ENCODE measurements at regions not wholly inside any gene's neighbourhood (a gene's known extent, or its start where the extent isn't known, plus 50 kb on each side); places are given as distances from the start of the nearest gene placed in this dataset.

DNA sequence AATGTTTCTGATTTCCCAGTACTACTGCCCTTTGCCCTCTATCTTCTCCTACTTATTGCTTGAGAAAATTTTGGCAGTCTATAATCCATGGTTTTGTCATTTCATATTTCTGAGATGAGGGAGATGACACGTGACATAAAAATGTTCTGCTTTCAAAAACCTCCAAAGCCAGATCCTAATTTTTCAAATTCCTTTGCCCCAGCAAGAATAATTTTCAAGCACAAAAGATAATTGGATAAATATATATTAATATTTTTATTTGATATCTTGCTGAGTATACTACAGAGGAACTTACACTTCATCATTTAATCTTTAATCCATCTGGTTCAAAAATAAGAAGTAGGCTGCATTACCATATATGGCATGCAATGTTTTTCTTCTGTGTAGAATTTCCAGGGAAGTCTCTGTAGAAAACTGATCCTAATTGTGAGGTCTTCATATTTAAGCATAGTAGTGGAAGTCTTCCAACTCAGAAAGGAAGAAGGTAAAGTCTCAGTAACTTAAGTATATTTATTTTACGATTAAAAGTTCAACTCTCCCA lies 1738.8 kb downstream of the EFNA5 start:
- H3K9me3 Mint-ChIP-seq = peaks cover 5 to 9% of the 10 kb centered on the region in 2 donors
- ATAC-seq (replicated peaks in 1 of 2) (no peak), DNase-seq (no peak)
- H3K4me1 Mint-ChIP-seq (ENCODE audit: low read depth) = no peaks in the 10 kb centered on the region
- H3K36me3 Mint-ChIP-seq (ENCODE audit: insufficient read depth in 2 of 2) = no peaks in the 10 kb centered on the region
- no peak overlapping the region for H3K4me3 Mint-ChIP-seq
- H3K27ac Mint-ChIP-seq = no peak overlapping the region
- H3K27me3 Mint-ChIP-seq (ENCODE audit: low read depth) = no peaks in the 10 kb centered on the region

GRCh38 chr5:105929858-105930257 lies 1740.9 kb downstream of the EFNA5 start:
- Mint-ChIP-seq H3K27ac (no peak overlapping the region), H3K4me1 (ENCODE audit: low read depth) (no peaks in the 10 kb centered on the region), H3K36me3 (ENCODE audit: insufficient read depth in 2 of 2) (no peaks in the 10 kb centered on the region), H3K4me3 (no peak overlapping the region), H3K9me3 (peaks cover 4 to 7% of the 10 kb centered on the region in 2 donors), H3K27me3 (ENCODE audit: low read depth) (no peaks in the 10 kb centered on the region)
- no peak for ATAC-seq (replicated peaks in 1 of 2)
- no peak for DNase-seq

- Mint-ChIP-seq H3K27me3 (ENCODE audit: low read depth) (no peaks in the 10 kb centered on the region), H3K27ac (no peak overlapping the region), H3K4me1 (ENCODE audit: low read depth) (no peaks in the 10 kb centered on the region), H3K4me3 (no peak overlapping the region), H3K36me3 (ENCODE audit: insufficient read depth in 2 of 2) (no peaks in the 10 kb centered on the region), H3K9me3 (peaks cover 4 to 6% of the 10 kb centered on the region in 2 donors)
- ATAC-seq (replicated peaks in 1 of 2) (no peak), DNase-seq (no peak)
These were observed 1746.4 kb downstream of the EFNA5 start for GRCh38 chr5:105924366-105924765.

DNA sequence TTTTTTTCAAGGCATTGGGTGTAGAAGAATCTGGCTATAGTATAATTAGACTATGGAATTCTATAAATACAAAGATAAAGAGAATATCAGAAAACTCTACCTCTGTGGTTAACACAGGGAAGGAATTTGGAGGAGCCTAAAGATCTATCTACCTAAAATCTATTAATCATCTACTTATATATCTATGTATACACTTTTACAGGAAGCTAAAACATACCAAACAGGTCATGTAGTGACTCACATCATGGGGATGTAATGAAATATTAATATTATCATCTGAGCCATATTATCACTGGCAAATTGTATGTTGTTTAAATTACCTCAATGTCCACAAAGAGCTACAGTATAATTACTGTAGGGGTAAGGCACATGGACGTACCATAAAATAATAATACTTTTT lies 1748.2 kb downstream of the EFNA5 start:
- no peak overlapping the region for H3K4me3 Mint-ChIP-seq
- no peaks in the 10 kb centered on the region for H3K27me3 Mint-ChIP-seq (ENCODE audit: low read depth)
- peaks cover 3 to 4% of the 10 kb centered on the region in 2 donors for H3K9me3 Mint-ChIP-seq
- no peak overlapping the region for H3K27ac Mint-ChIP-seq
- no peaks in the 10 kb centered on the region for H3K36me3 Mint-ChIP-seq (ENCODE audit: insufficient read depth in 2 of 2)
- DNase-seq = no peak
- ATAC-seq (replicated peaks in 1 of 2) = no peak
- H3K4me1 Mint-ChIP-seq (ENCODE audit: low read depth) = no peaks in the 10 kb centered on the region

GRCh38 chr5:105922080-105922479 lies 1748.7 kb downstream of the EFNA5 start:
- no peak for ATAC-seq (replicated peaks in 1 of 2)
- no peaks in the 10 kb centered on the region for H3K36me3 Mint-ChIP-seq (ENCODE audit: insufficient read depth in 2 of 2)

GRCh38 chr5:105917189-105917588 lies 1753.5 kb downstream of the EFNA5 start:
- no peaks in the 10 kb centered on the region for H3K4me1 Mint-ChIP-seq (ENCODE audit: low read depth)
- peaks cover 3 to 4% of the 10 kb centered on the region in 2 donors for H3K9me3 Mint-ChIP-seq
- H3K27ac Mint-ChIP-seq = no peak overlapping the region
- H3K36me3 Mint-ChIP-seq (ENCODE audit: insufficient read depth in 2 of 2) = no peaks in the 10 kb centered on the region
- H3K27me3 Mint-ChIP-seq (ENCODE audit: low read depth) = no peaks in the 10 kb centered on the region
- H3K4me3 Mint-ChIP-seq = no peak overlapping the region
- DNase-seq (no peak), ATAC-seq (replicated peaks in 1 of 2) (no peak)

More at GRCh38 chr5:105922080-105922479, 1748.7 kb downstream of the EFNA5 start:
- H3K4me3 Mint-ChIP-seq = no peak overlapping the region
- no peak for DNase-seq
- H3K27me3 Mint-ChIP-seq (ENCODE audit: low read depth) = no peaks in the 10 kb centered on the region
- H3K4me1 Mint-ChIP-seq (ENCODE audit: low read depth) = no peaks in the 10 kb centered on the region
- H3K27ac Mint-ChIP-seq = no peak overlapping the region
- H3K9me3 Mint-ChIP-seq = peaks cover 3 to 4% of the 10 kb centered on the region in 2 donors

- no peak overlapping the region for H3K27ac Mint-ChIP-seq
- no peak overlapping the region for H3K4me3 Mint-ChIP-seq
- peaks cover 2 to 3% of the 10 kb centered on the region in 2 donors for H3K9me3 Mint-ChIP-seq
- no peak for DNase-seq
- no peaks in the 10 kb centered on the region for H3K4me1 Mint-ChIP-seq (ENCODE audit: low read depth)
- H3K36me3 Mint-ChIP-seq (ENCODE audit: insufficient read depth in 2 of 2) = peaks cover 0 to 2% of the 10 kb centered on the region in 2 donors
- no peaks in the 10 kb centered on the region for H3K27me3 Mint-ChIP-seq (ENCODE audit: low read depth)
- no peak for ATAC-seq (replicated peaks in 1 of 2)
These were observed 1763.7 kb downstream of the EFNA5 start for GRCh38 chr5:105907016-105907415.

- Mint-ChIP-seq H3K9me3 (peaks cover 3 to 5% of the 10 kb centered on the region in 2 donors), H3K36me3 (ENCODE audit: insufficient read depth in 2 of 2) (peaks cover 0 to 2% of the 10 kb centered on the region in 2 donors), H3K4me3 (no peak overlapping the region), H3K27me3 (ENCODE audit: low read depth) (no peaks in the 10 kb centered on the region), H3K27ac (no peak overlapping the region), H3K4me1 (ENCODE audit: low read depth) (no peaks in the 10 kb centered on the region)
- no peak for DNase-seq
- ATAC-seq (replicated peaks in 1 of 2) = no peak
These were observed 1765.3 kb downstream of the EFNA5 start for GRCh38 chr5:105905392-105905791.

- ATAC-seq (replicated peaks in 1 of 2) (no peak), DNase-seq (no peak)
- Mint-ChIP-seq H3K36me3 (ENCODE audit: insufficient read depth in 2 of 2) (peaks cover 0 to 2% of the 10 kb centered on the region in 2 donors), H3K4me1 (ENCODE audit: low read depth) (no peaks in the 10 kb centered on the region), H3K4me3 (no peak overlapping the region), H3K27me3 (ENCODE audit: low read depth) (no peaks in the 10 kb centered on the region), H3K27ac (no peak overlapping the region), H3K9me3 (peaks cover 4% of the 10 kb centered on the region in 2 donors)
These were observed 1767.7 kb downstream of the EFNA5 start for GRCh38 chr5:105903069-105903468.

DNA sequence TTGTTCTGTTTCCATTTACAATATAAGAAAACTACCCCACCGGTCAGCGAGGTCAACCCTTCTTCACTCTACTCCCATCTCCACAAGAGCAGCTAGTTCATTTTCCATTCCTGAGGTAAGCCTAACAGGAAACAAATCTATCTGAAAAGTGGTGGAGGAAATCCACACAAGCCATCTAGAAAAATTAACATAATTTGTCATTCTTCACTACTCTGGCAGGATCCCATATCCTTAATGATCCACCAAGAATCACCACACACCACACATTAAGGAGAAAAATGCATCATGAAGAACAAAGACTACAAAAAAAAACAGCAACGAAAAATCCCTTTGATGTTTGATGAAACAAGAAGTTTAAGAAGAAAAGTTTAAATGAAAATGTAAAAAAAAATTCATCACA lies 1771.0 kb downstream of the EFNA5 start:
- H3K36me3 Mint-ChIP-seq (ENCODE audit: insufficient read depth in 2 of 2) = peaks cover 0 to 2% of the 10 kb centered on the region in 2 donors
- H3K4me1 Mint-ChIP-seq (ENCODE audit: low read depth) = no peaks in the 10 kb centered on the region
- DNase-seq (no peak), ATAC-seq (replicated peaks in 1 of 2) (no peak)
- H3K9me3 Mint-ChIP-seq = peaks cover 4% of the 10 kb centered on the region in 2 donors
- no peak overlapping the region for H3K4me3 Mint-ChIP-seq
- H3K27ac Mint-ChIP-seq = no peak overlapping the region
- no peaks in the 10 kb centered on the region for H3K27me3 Mint-ChIP-seq (ENCODE audit: low read depth)

DNA sequence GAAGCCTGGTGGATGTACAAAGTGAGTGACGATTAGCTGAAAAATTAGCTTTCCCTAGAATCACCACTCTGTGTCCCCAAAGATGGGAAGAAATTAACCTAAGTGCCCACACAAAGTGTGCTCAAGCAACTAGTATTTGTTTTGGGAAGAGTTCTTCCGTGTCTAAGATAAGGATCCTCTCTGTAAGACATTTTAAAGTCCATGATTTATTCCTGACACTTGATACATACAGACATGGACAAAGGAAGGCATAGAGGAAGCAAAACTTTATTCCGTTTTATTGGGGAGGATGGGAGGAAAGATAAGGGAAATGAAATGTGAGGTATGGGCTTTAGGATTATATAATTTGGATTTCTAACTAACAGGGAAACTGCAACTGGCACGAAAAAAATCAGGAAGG lies 1772.6 kb downstream of the EFNA5 start:
- no peak overlapping the region for H3K27ac Mint-ChIP-seq

GRCh38 chr5:105885266-105885665 lies 1785.5 kb downstream of the EFNA5 start:
- H3K4me1 Mint-ChIP-seq (ENCODE audit: low read depth) = no peaks in the 10 kb centered on the region
- no peaks in the 10 kb centered on the region for H3K36me3 Mint-ChIP-seq (ENCODE audit: insufficient read depth in 2 of 2)
- DNase-seq = no peak
- H3K4me3 Mint-ChIP-seq = no peak overlapping the region
- H3K27ac Mint-ChIP-seq = no peak overlapping the region
- no peak for ATAC-seq (replicated peaks in 1 of 2)
- H3K9me3 Mint-ChIP-seq = peaks cover 4 to 6% of the 10 kb centered on the region in 2 donors
- H3K27me3 Mint-ChIP-seq (ENCODE audit: low read depth) = no peaks in the 10 kb centered on the region

More for the DNA sequence above, 1772.6 kb downstream of the EFNA5 start:
- peaks cover 4 to 6% of the 10 kb centered on the region in 2 donors for H3K9me3 Mint-ChIP-seq
- H3K4me3 Mint-ChIP-seq = no peak overlapping the region
- H3K4me1 Mint-ChIP-seq (ENCODE audit: low read depth) = no peaks in the 10 kb centered on the region
- DNase-seq = no peak
- no peaks in the 10 kb centered on the region for H3K36me3 Mint-ChIP-seq (ENCODE audit: insufficient read depth in 2 of 2)
- H3K27me3 Mint-ChIP-seq (ENCODE audit: low read depth) = no peaks in the 10 kb centered on the region
- no peak for ATAC-seq (replicated peaks in 1 of 2)

- DNase-seq (no peak), ATAC-seq (replicated peaks in 1 of 2) (no peak)
- no peak overlapping the region for H3K27ac Mint-ChIP-seq
- peaks cover 4 to 6% of the 10 kb centered on the region in 2 donors for H3K9me3 Mint-ChIP-seq
- no peaks in the 10 kb centered on the region for H3K36me3 Mint-ChIP-seq (ENCODE audit: insufficient read depth in 2 of 2)
- H3K27me3 Mint-ChIP-seq (ENCODE audit: low read depth) = no peaks in the 10 kb centered on the region
- no peaks in the 10 kb centered on the region for H3K4me1 Mint-ChIP-seq (ENCODE audit: low read depth)
- no peak overlapping the region for H3K4me3 Mint-ChIP-seq
These were observed 1787.7 kb downstream of the EFNA5 start for GRCh38 chr5:105882956-105883481.

DNA sequence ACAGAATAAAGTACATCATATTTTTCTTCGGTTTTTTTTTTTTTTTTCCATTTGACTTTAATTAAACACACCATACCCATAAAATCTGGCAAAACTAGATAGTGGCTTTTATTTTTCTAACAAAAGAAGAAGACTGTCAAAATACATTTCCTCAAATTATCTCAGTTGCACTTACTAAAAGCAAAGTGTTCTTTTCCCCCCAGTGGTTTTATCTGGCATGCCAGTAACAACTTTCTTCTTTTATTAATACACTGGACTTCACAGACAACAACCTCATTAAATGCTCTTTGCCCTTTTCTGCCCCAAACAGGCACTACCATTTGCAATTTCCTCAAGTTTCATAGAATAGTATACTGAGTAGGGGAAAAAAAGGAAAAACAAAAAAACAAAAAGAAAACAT lies 1792.3 kb downstream of the EFNA5 start:
- ATAC-seq (replicated peaks in 1 of 2) = no peak
- no peak overlapping the region for H3K4me3 Mint-ChIP-seq

More for the DNA sequence above, 1792.3 kb downstream of the EFNA5 start:
- no peak overlapping the region for H3K27ac Mint-ChIP-seq
- no peaks in the 10 kb centered on the region for H3K36me3 Mint-ChIP-seq (ENCODE audit: insufficient read depth in 2 of 2)
- DNase-seq = no peak
- no peaks in the 10 kb centered on the region for H3K27me3 Mint-ChIP-seq (ENCODE audit: low read depth)
- H3K9me3 Mint-ChIP-seq = peaks cover 1 to 4% of the 10 kb centered on the region in 2 donors
- H3K4me1 Mint-ChIP-seq (ENCODE audit: low read depth) = no peaks in the 10 kb centered on the region

All from activated T-cell treated with anti-CD3 and anti-CD28 coated beads, Interleukin-2, amount 50 U/mL, for 72 hours (primary cell).